ENCODE measurements at regions not wholly inside any gene's neighbourhood (a gene's known extent, or its start where the extent isn't known, plus 50 kb on each side); places are given as distances from the start of the nearest gene placed in this dataset.

DNA sequence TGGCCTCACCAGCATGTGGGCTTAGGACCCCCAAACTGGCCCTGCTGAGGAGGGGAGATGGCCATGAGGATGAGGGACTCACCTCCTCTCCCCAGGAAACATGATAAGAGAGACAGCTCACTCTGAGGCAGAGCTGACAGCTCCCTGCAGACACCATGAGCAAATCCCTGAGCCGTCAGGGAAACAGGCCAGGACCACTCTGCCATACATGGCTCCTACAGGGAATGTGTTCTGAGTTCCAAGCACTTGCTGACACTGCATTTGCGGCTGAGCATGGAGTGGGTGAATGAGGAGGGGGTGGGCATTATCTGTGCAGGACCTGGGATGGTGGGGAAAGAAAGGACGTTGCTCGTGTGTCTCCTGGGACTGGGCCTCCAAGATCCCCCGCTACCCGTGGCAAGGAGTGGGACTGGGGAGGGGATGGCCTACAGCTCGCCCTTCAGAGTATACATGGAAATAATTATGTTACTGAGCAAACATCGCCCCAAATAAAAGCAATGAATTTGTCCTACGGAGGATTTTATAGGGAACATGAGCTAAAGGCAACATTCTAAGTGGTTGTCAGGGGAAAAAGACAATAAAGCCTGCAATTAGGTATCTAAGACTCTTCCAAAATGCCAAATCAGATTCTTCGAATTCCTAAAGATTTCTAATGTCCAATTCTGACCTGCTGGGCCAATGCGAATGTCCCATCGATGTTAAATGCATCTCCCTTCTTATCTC is 355.9 kb upstream of the AJAP1 start:
- peak overlapping the region; percentile 31; the same call in 1 of the 2 replicates for H3K27ac ChIP-seq
- TF ChIP-seq, protein P1, sequence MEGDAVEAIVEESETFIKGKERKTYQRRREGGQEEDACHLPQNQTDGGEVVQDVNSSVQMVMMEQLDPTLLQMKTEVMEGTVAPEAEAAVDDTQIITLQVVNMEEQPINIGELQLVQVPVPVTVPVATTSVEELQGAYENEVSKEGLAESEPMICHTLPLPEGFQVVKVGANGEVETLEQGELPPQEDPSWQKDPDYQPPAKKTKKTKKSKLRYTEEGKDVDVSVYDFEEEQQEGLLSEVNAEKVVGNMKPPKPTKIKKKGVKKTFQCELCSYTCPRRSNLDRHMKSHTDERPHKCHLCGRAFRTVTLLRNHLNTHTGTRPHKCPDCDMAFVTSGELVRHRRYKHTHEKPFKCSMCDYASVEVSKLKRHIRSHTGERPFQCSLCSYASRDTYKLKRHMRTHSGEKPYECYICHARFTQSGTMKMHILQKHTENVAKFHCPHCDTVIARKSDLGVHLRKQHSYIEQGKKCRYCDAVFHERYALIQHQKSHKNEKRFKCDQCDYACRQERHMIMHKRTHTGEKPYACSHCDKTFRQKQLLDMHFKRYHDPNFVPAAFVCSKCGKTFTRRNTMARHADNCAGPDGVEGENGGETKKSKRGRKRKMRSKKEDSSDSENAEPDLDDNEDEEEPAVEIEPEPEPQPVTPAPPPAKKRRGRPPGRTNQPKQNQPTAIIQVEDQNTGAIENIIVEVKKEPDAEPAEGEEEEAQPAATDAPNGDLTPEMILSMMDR (conservative IDR thresholded peaks at IDR 0.05), result no peak

DNA sequence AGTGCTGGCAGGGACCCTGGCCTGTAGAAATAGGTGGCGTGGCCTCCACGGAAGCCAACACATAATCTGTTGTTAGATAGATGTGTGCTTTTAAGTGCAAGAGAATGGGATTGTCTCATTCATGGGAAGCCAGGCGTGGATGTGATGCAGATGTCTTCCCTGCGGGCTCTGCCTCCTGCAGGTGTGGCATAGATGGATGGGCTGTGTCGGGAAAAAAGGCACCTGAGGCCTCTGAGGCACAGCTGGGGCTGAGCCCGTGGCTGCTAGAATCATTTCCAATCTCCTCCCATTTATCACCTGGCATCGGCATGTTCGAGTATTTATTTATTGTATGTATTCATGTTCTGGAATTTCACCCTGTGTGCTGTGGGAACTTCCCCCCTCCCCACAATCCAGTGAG is 353.4 kb upstream of the AJAP1 start:
- no peak overlapping the region for H3K27ac ChIP-seq
- TF ChIP-seq, protein P1 (conservative IDR thresholded peaks at IDR 0.05), result no peak

DNA sequence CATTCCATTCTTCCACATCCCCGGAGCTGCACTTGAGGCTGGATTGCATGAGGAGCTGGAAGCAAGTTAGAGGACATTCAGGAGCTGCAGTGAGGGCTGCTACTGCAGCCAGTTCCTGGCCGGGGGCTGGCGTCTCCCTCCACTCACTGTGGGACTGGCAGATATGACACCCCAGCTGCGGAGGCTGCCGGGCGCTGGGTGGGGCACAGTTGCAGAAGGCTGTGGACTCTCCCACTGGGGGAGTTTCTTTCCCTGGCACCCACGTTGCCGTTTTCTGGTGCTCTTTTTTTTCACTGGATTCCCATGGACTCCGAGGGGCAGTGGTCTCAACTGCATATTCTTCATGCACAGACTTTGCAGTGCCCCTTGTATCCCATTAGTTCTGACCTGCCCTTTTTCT is 351.1 kb upstream of the AJAP1 start:
- no peak overlapping the region for H3K27ac ChIP-seq
- TF ChIP-seq, protein P1 (conservative IDR thresholded peaks at IDR 0.05), result no peak

GRCh38 chr1:4305526-4306301 is 348.7 kb upstream of the AJAP1 start:
- H3K27ac ChIP-seq, result no peak overlapping the region

GRCh38 chr1:4306559-4307467 is 347.6 kb upstream of the AJAP1 start:
- H3K27ac ChIP-seq, result no peak overlapping the region
- TF ChIP-seq, protein P1 (conservative IDR thresholded peaks at IDR 0.05), result no peak

More at GRCh38 chr1:4305526-4306301, 348.7 kb upstream of the AJAP1 start:
- TF ChIP-seq, protein P1 (conservative IDR thresholded peaks at IDR 0.05), result no peak

DNA sequence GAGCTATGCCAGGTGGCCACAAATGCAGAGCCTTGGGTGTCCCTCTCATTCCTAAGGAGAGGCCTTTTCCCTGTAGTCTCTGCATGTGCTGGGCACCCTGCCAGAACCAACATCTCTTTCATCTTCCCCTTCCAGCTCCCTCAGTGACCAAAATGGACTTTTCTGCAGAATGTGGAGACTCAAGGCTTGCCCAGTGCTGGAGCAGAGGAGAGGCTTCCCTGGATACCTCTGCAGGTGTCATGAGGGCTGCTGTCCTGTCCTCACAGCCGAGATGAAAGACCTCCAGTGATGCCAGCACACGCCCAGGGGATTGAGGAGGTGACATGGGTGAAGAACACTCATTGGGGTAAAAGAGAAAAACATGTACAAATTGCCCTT is 347.0 kb upstream of the AJAP1 start:
- TF ChIP-seq, protein P1 (conservative IDR thresholded peaks at IDR 0.05), result no peak

More for the DNA sequence above, 347.0 kb upstream of the AJAP1 start:
- H3K27ac ChIP-seq, result no peak overlapping the region

Data from VCaP (cell line).